Liver (tissue), 3 donors: ENCODE measurements at regions not wholly inside any gene's neighbourhood (a gene's known extent, or its start where the extent isn't known, plus 50 kb on each side); places are given as distances from the start of the nearest gene placed in this dataset.

ENCODE experiments used
- CTCF ChIP-seq: fragments of 150-350 bp; IDR thresholded peaks from 2 replicates; pipeline ENCODE4 v1.5.1; 2017; ENCODE audit warnings: improper control_type of control experiment, low read depth, low read length; ENCODE audit not compliant: missing input control
- GABPA ChIP-seq, 2 donors: IDR thresholded peaks in 1 of 2; conservative IDR thresholded peaks in 1 of 2; 2 replicates each; pipeline ENCODE4 v1.6.1; 2016; ENCODE audit warnings: antibody characterized with exemption in 2 of 2, mild to moderate bottlenecking in 1 of 2, moderate library complexity in 1 of 2
- TAF1 ChIP-seq: conservative IDR thresholded peaks from 2 replicates; pipeline ENCODE4 v1.6.1; 2016; ENCODE audit warnings: antibody characterized with exemption, mild to moderate bottlenecking
- donor health status: healthy.
- donor health status: healthy.

GRCh38 chr4:32752962-32753361 is 2032.8 kb downstream of the PCDH7 start:
- TF ChIP-seq TAF1: no peak
- TF ChIP-seq CTCF: no peak
- TF ChIP-seq GABPA (IDR thresholded peaks at IDR 0.05 in 1 of 2, conservative IDR thresholded peaks at IDR 0.05 in 1 of 2): no peak
